ENCODE measurements at regions not wholly inside any gene's neighbourhood (a gene's known extent, or its start where the extent isn't known, plus 50 kb on each side); places are given as distances from the start of the nearest gene placed in this dataset.
A peak's percentile ranks its signal among the peaks of the same experiment; 100 is the strongest.
"Not testable (repeated sequence)": the region's sequence is repeated elsewhere in the genome, so short reads cannot be mapped to it uniquely, and the experiment has no call there.

DNA sequence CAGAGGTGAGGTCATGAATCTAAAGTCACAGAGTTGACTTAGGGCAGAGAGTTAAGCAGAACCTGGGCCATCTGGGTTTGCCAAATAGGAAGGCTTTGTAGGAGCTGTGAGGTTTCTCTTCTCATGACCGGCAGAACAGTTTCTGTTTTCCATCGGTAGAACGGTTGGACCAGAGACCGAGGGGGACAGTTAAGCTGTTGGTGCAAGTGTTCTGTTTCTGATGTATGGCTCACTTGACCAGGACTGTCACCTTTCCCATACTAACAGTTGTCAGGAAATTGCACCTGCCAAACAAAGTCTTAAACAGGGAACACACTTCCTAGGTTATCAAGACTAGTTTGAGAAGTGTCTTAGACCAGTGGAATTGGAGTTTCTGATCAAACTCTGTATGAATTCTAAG lies 158.3 kb downstream of the PDCD6IP start:
- DNase-seq (ENCODE audit: low spot score), result no peak

DNA sequence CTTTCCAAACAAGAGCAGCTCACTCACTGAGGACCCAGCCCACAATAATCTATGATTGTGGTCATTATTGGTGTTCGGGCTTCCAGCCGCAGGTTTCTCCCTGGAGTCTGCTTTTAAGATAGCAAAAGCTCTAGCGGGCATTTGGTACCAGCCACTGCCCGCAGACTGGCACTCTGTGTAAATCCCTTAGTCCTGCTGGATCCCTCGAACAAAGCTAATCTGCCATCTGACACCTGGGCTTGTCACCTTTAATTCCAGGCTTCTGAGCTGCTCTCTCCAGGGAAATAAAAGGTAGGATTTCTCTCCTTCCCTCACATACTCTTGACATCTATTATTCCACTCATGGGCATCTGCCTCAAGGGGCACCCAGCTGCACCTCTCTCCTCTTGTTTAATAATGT lies 158.7 kb downstream of the PDCD6IP start:
- DNase-seq (ENCODE audit: low spot score), result no peak

DNA sequence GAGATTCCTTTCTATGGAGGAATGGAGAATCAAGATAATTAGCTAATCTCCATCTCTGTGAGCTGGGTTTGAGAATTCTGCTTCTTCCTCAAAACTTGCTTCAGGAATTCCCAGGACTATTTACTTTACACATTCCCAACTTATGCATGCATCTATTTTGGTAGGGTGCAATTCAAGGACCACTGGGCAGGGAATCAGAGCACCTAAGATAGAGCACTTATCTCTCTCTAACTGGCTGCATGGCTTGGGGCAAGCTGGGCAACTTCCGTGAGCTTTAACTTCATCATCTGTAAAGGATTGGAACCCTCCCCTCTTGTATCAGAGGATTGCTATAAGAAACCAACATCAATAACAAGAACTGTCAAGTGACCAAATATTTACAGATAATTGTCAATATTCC lies 160.2 kb downstream of the PDCD6IP start:
- DNase-seq (ENCODE audit: low spot score), result no peak

DNA sequence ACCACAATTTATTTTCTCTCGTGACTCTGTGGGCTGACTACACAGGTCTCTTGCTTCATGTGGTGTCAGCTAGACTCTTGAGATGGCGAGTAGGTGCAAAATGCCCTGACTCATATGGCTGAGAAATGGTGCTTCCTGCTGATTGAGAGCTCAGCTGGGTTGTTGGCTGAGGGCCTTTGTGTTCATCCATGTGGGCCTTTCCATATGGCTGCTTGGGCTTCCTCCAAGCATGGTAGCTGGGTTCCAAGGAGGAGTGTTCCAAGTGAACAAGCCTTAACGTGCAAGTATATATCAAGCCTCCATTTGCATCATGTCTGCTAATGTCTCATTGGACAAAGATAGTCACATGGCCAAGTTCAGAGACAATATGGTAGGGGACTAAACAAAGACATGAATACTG lies 164.0 kb downstream of the PDCD6IP start:
- DNase-seq (ENCODE audit: low spot score), result no peak

DNA sequence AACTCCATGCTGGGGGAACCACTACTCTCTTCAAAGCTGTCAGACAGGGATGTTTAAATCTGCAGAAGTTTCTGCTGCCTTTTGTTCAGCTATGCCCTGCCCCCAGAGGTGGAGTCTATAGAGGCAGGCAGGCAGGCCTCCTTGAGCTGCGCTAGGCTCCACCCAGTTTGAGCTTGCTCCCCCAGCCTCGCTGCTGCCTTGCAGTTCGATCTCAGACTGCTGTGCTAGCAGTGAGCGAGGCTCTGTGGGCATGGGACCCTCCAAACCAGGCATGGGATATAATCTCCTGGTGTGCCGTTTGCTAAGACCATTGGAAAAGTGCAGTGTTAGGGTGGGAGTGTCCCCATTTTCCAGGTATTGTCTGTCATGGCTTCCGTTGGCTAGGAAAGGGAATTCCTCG lies 171.8 kb downstream of the PDCD6IP start:
- not testable (repeated sequence) for DNase-seq (ENCODE audit: low spot score)

DNA sequence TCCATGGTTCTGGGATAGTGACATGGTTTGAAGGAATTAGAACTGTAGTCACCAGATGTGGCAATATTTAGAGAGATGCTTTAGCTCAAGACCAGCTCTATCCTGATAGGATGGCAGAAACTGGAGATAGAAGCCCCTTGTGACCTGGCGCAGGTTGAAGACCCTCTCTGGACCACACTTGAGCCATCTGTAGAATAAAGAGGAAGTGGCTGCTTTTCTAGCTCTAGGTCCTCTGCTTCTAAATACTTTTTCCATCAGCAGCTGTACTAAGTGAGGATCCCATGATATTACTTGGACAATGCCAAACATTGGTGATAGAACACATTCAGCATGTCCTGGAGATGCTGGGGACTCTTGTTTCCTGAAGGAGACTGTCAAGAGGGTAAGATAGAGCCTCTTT lies 172.6 kb downstream of the PDCD6IP start:
- no peak for DNase-seq (ENCODE audit: low spot score)

DNA sequence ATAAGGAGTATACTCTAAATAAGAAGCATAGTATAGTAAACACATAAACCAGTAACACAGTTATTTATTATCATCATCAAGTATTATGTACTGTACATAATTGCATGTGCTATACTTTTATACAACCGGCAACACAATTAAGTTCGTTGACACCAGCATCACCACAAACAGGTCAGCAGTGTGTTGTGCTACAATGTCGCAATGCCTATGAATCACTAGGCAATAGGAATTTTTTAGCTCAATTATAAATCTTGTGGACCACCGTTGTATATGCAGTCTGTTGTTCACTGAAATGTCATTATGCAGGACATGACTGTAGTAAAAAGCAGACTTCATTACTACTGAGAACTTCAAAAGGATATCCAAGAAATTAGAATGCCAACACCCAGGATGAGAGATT lies 177.0 kb downstream of the PDCD6IP start:
- DNase-seq (ENCODE audit: low spot score), result no peak

DNA sequence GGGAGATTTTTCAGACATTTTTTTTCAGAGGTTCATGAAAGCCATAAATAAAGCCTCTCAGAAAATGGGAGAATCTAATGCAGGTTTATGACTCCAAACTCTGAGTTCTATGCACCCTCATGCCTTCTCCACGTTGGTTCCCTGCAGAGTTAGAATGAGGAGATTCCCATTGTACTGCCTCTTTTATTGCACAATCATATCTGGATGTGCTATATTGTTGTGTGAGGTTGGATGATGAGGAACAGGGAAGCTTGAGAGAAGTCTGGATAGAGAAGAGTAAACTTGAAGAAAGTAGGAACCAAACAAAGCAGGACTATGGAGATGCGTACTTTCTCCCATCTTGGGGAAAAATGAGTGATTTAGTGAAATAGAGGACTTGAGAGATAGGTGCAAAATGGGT lies 178.8 kb downstream of the PDCD6IP start:
- no peak for DNase-seq (ENCODE audit: low spot score)

DNA sequence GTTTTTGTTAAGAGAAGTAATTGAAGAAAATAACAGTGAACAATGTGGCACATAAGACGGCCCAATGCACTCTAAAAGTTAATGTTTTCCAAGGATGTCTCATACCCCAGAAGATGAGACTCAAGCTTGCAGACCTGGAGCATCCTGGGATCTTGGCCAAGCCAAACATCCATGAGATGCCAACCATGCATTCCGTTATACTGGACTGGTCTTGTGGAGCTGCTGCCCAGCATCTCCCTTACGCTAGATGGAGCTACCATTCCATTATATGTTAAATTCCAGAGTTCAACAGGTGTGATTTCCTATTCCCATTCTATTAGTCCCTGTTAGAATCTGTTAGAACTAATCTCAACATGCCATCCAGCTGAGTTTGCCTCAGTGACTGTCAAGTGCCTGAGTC lies 181.8 kb downstream of the PDCD6IP start:
- DNase-seq (ENCODE audit: low spot score), result peak; percentile 77

DNA sequence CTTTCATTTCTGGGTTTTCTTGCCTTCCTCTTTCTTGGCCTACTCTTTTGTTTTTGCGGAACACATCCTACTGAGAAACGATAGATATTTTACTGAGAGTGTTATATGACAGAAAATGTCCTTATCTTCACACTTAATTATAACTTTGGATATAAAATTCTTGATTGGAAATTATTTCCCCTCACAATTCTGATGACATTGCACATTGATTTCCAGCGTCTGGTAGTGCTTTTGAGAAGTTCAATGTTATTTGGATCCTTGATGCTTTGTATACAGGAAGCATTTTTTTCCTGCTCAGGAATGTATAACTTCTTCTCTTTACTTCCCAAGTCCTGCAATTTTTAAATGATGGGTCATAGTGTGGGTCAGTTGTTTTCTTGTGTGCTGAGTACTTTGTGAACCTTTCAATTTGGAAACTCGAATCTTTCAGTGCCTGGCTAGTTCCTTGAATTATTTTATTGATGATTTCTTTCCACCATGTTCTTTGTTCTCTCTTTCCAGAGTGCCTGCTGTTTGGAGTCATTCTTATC lies 183.9 kb downstream of the PDCD6IP start:
- peak; percentile 26 for DNase-seq (ENCODE audit: low spot score)

DNA sequence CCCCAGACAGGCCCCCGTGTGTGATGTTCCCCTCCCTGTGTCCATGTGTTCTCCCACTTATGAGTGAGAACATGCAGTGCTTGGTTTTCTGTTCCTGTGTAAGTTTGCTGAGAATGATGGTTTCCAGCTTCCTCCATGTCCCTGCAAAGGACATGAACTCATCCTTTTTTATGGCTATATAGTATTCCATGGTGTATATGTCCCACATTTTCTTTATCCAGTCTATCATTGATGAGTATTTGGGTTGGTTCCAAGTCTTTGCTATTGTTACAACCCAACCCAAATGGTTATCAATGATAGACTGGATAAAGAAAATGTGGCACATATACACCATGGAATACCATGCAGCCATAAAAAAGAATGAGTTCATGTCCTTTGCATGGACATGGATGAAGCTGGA lies 184.5 kb downstream of the PDCD6IP start:
- DNase-seq (ENCODE audit: low spot score), result not testable (repeated sequence)

DNA sequence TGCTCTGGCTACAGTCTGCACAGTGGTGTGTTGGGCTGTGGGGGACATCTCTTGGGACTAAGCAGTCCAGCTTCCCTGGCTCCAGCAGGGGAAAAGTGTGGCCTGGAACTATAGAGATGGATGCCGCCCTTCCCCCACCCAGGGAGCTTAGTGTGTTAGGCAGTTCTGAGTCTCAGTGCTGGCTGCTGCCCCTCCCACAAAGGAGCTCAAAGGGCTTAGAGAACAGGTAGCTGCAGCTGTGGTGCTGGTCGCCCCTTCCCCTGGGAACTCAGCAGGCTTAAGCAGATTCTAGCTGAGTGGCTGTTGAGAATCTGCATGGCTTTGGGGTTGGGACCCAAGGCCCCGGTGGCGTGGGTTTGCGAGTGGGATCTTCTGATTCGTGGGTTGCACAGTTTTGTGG lies 190.8 kb downstream of the PDCD6IP start:
- DNase-seq (ENCODE audit: low spot score), result no peak

DNA sequence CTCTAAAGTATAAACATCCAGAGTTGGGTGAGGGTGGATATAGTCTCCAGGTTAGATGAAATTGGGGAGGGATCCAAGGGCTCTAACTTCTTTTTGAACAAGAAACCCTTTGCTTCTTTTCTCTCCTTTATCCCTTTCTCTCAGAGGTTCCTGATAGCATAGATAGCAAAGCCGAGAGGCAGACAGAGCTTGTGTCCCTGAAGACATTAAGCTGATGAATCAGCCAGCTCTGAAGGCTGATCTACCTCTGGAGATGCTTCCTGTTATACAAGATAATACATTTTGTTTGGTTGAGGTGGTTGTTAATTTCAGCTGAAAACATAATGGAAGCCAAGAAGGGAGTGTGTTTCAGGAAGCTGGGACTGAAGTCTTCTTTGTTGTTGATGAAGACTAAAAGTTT lies 193.2 kb downstream of the PDCD6IP start:
- no peak for DNase-seq (ENCODE audit: low spot score)

DNA sequence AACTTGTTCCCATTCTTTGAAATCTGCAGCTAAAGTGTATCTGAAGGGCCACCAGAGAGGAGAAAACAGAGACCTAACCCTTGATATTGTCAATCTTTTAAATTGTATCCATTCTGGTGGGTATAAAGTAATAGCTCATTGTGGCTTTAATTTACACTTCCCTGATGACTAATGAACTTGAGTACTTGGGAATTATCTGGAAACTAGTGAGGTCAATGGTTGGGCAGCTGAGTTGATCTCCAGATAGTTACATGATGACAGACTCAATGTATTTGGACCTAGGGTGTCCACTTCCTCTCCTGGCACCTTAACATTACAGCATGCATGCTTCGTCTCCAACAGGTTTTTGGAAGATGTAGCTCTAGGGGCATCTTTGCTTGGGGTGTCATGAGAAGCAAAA lies 195.2 kb downstream of the PDCD6IP start:
- DNase-seq (ENCODE audit: low spot score), result no peak

DNA sequence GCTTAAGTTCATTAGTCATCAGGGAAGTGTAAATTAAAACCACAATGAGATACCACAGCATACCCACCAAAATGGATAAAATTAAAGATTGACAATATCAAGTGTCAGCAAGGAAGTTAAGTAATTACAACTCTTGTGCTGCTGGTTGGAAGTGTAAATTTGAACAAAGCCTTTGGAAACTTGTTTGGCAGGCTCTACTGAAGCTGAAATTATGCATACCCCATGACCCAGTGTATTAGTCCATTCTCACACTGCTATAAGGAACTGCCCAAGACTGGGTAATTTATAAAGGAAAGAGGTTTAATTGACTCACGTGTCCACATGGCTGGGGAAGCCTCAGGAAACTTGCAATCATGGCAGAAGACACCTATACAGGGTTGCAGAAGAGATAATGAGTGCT lies 196.1 kb downstream of the PDCD6IP start:
- DNase-seq (ENCODE audit: low spot score), result no peak

DNA sequence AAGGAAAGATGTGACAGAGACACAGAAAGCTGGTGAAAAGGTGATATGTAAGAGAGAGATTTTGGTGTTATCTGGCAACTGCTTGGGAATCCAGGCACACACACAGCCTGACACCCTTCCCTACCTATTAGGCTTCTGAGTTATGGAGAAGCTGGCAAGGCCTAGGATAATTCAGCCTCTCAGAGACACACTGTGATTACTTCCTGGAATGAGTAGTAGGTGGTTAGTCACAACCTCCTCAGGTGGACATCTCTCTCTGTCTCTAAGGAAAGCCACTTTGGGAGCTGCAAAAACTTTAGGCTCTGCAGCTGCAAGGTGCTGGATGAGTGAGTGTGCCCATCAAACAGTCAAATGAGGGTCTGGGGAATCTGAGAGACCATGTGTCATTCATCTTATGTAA lies 201.9 kb downstream of the PDCD6IP start:
- DNase-seq (ENCODE audit: low spot score), result no peak

DNA sequence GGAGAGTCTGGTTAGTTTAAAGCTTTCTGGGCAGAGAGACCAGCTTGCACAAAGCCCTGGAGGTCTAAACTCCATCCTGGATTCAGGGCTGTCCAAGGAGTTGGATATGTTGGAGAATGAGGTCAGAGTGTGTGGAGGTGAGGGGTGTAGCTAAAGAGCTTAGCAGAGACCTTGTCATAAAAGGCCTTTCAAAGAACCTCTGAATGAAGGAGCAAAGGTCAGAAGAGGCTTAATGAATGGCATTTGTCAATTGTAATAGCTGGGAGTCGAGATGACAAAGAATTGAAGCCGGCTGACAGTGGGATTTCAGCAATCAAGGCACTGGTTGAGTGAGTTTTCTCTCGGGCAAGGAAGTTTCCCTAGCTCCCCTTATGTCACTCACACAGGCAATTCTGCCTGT lies 202.6 kb downstream of the PDCD6IP start:
- no peak for DNase-seq (ENCODE audit: low spot score)

DNA sequence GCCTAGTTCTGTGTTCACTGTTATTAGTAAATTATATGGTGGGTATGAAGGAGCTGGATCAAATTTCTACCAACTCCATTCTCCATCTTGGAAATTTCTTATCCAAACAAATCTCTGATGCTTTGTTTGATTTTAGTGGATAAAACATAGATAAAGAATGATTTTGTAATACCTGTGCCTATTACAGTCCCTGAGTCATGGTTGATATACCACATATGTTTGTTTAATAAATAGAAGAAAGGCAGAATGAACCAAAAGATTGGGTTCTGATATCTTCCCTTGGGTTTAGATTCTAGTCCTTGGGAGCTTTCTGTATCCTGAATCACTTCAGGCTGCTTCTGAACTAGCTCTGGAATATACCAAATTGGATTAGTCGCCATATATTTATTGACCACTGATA lies 203.6 kb downstream of the PDCD6IP start:
- no peak for DNase-seq (ENCODE audit: low spot score)

DNA sequence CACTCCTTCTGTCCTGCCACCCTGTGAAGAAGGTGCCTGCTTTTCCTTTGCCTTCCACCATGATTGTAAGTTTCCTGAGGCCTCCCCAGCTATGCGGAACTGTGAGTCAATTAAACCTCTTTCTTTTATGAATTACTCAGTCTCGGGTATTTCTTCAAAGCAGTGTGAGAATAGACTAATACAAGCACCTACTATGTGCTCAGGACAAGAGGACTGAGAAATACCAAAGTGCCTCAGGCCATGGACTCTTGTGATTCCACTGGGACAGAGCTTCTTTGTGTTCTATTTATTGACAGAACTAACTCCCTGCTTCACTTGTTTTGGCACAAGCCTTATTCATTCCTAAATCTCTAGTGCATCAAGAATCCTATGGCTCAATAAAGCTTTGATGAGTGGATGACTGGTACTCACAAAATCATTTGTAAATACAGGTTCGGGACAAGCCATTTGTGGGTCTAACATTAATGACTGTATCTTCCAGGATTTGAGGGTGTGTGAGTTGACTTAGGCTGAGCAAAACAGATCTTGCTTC lies 204.2 kb downstream of the PDCD6IP start:
- no peak for DNase-seq (ENCODE audit: low spot score)

DNA sequence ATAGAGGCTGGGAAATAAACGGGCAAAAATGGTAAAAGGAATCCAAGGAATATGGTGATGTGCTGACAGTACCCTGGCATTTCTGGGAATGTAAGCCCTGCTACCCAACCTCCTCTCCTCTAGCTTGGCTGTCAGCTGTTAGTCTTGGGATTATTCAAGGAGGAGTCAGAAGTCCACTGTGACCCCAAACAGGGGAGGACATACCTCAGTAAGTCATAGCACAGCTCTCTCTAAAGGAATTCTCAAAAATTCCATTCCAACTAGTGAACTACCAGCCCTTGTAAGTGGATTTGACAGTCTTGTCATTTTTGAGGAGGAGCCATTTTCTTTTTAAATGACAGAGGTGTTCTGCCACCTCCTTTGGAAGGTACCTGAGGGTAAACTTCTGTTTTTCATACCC lies 207.5 kb downstream of the PDCD6IP start:
- DNase-seq (ENCODE audit: low spot score), result peak; percentile 70

DNA sequence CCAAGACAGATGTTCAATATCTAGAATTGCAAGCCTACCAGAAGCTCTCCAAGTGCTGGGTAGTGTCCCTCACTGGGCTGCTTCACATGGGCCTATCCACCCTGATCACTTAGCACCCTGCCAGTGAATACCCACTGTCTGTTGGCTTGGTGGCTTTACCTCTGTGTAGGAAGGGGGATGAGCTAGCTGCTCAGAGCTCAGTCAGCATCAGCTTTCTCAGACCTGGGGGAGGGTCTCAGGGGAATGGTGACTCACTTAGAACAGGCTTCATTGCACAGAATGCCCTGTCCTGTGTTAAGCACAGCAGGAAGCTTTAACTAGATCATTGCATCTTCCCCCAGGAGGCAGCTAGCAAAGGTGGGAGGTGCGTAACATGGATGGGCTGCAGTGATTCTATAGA lies 209.8 kb downstream of the PDCD6IP start:
- DNase-seq (ENCODE audit: low spot score), result no peak

DNA sequence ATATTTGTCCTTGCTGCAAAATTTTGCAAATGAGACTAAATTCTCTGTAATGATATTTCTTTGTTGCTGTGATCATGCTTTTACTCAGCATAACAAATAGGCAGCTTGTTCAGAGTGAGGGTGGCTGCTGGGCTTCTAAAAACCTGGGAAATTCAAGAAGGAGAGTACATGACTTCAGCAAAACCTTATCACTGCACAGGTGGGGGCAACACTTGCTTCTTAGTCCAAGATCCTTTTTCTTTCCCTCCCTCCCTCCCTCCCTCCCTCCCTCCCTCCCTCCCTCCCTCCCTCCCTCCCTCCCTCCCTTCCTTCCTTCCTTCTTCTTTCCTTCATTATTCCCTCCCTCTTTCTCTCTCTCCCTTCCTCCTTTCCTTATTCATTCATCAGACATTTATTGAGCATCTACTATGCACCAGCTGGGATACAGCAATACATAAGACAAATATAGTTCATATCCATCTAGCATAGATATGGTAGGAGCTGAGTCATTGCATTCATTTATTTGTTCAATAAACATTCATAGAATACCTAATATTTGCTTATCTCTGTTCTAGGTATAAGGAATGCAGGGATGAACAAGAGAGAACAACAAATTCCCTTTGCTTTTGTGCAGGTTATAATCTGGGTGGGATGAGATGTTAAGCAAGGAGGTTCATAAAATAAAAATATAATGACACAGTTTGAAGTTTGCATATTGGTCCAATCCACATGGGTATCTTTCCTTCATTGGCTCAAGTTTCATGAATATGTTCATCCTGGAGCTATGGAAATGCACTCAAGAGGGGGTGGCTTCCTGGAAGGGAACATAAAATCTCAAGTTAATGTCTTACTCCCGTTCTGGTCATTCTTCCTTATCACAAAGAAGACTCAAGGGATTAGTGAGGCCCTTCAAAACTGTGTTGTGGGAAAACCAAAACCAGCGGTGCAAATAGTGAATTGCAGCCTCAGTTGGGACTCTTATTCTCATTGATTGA lies 210.7 kb downstream of the PDCD6IP start:
- DNase-seq (ENCODE audit: low spot score), result no peak
